Activated CD8-positive, alpha-beta memory T cell treated with anti-CD3 and anti-CD28 coated beads, Interleukin-2, amount 50 U/mL, for 4 hours (primary cell): ENCODE measurements at regions not wholly inside any gene's neighbourhood (a gene's known extent, or its start where the extent isn't known, plus 50 kb on each side); places are given as distances from the start of the nearest gene placed in this dataset.

ENCODE experiments used
- DNase-seq: peaks from one replicate; pipeline ENCODE4 v3.0.0-alpha.2; 2020

DNA sequence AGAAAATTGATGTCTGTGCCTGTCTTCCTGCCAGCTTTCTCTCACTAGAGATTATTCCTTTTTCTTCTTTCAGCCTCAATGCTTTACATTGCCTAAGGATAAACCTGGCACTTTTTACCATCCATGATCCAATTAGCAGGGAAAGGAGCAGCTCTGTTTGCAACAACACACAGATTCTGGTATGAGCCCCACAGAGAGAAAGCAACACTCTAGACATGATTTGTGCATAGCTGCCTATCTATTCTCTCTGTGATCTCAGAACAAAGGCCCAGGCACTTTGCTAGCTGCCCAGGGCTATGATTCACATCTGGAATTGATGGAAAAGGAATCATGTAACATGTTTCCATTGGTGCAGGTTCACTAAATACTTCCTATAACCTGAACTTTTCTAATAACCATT is 685.0 kb downstream of the ETS1 start:
- DNase-seq: no peak

DNA sequence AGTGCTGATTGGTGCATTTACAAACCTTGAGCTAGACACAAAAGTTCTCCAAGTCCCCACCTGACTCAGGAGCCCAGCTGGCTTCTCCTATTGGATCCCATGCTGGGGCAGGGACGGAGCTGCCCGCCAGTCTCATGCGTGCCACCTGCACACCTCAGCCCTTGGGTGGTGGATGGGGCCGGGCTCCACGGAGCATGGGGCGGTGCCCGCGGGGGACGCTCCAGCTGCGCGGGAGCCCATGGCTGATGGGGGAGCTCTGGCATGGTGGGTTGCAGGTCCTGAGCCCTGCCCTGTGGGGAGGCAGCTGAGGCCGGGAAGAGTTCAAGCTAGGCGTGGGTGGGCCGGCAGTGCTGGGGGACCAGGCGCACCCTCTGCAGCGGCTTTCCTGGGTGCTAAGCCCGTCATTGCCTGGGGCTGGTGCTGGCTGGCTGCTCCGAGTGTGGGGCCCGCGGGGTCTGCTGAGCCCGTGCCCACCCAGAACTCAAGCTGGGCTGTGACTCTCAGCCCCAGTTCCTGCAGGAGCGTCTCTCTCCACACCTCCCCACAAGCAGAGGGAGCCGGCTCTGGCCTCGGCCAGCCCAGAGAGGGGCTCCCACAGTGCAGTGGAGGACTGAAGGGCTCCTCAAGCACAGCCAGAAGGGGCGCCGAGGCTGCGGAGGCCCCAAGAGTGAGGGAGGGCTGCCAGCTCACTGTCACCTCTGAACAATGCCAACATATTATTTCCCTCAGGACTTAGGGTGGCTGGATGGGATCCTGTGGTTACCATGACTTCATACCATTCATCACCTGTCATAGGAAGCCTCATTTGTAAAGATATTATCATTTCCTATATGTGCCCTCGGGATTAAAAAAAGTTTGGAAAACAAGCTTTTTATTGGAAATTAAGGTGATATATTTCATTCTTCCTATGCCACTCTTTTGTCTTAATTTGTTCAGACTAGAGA is 688.7 kb downstream of the ETS1 start:
- DNase-seq: no peak

DNA sequence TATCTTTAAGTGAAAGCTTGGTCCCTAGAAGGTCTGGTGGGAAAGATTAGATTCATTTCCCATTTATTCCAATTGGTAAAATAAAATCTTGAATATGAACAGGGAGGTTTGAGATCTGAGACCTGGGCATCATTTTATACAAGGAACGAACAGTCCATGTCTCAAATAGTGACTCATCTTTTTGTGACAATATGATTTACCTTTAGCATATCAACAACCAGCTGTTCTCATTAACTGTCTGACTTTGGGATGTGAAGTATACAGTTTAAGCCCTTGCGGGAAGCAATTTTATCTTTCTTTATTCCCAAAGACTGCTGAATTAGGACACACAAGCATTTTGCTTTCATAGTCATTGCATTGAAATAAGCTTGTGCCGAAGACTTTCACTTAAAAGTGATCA is 691.6 kb downstream of the ETS1 start:
- no peak for DNase-seq

DNA sequence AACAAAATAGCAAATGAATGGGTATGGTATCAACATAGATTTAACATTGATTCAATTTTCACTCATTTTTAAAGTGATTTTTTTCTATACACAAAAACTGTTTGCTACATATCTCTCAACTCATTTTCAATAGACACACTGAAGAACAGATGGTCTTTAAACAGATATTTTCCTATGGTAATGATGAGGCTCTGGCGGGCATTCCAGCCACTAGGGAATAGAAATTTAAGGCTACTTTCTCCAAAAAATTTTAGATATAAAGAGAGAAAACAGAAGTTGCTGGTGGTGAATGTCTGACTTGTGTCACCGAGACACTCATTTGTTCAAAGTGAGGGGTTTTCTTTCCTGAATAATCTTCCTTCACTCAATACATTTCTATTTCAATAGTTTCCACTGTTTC is 693.0 kb downstream of the ETS1 start:
- no peak for DNase-seq

DNA sequence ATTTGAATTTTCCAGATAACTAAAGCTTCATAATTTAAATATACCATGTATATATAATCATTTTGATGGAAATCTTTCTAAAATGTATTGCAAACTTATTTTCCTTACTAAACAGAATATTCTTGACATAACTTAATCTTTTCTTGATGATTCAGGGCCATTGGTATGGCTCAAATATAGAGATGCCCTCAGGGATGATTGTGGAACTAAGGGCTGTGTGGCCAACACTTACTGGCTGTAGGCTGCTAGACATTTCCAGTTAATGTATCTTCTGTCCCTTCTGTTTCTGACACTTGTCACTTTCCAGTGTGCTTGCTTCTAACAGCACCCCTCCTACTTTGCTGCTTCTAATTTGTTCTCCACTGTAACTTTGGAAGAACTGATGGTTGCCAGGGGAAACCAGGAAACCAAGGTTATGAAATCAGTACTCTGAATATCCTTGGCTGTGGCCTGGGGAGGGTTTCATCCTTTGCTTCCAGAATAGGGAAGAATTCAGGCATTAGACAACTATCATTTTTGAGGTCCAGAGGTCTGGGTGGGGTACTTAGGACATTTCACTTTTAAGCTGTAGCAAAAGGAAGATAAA is 697.2 kb downstream of the ETS1 start:
- no peak for DNase-seq

DNA sequence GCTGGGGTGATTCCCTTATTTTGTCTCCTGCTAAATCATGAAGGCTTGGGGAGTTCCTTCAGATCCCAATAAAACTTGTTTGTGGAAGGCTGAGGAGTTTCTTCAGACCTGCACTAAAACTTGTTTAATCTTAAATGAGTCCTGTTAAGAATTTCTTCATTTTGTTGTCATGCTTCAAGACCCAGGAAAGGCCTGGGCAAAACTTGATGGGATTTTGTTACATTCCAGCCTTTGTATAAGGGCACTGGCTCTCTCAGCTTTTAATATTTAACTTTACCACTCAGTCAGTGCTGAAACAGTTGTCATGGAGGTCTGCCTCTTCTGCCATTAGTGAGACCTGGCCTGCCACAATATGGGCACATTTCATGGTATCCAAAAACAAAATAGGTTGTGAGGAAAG is 699.0 kb downstream of the ETS1 start:
- no peak for DNase-seq

DNA sequence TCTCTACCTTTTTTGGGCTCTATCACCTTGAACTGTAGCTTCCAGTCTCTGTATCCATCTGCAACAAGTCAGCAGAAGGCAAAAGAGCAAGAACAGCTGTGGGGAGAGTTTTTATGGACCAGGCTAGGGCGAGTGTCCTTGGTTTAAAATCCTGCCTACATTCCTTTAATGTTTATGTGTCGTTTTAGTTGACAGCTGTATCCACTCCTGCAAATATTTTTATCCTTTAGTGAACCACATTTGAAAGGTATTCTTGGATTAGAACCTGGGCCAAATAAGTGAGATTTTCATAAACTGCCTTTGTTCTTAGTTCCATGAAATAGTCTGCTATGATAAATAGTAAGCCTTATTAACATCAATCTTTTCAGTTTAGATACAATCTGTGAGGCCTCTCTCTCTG is 712.2 kb downstream of the ETS1 start:
- no peak for DNase-seq

DNA sequence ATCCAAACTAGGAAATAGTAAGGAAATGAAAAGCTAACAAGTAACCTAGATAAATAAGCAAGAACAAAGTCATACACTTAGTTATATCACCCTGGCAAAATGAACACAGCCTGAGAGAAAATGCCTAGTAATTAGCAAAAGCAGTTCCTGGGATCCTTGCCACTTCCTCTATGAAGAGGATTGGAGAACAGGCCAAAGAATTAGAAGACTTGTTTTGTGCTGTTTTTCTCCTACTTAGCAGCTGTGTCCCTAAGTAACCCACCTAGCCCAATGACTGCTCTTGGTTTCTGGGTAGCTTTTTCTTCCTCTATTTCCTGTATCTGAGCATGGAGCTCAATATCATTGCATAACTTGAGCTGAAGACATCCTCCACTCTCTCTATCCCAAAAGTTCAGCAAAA is 713.9 kb downstream of the ETS1 start:
- no peak for DNase-seq

DNA sequence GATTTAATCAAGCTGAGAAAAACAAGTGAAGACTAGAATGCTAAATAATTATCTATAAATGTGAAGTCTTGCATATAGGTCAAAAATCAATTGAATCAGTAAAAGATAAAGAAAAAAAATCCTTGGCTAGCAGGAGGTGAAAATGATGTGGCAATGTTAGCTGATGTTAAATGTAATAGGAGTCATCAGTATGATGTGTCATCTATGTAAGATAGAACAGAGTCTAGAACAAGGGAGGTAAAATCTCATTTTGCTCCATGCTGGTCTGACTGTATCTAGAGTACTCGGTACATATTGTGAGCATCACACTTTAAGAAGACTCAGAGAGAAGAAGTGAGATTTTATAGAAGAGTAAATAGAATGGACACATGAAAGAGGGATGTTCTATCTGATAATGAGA is 721.2 kb downstream of the ETS1 start:
- DNase-seq: no peak

DNA sequence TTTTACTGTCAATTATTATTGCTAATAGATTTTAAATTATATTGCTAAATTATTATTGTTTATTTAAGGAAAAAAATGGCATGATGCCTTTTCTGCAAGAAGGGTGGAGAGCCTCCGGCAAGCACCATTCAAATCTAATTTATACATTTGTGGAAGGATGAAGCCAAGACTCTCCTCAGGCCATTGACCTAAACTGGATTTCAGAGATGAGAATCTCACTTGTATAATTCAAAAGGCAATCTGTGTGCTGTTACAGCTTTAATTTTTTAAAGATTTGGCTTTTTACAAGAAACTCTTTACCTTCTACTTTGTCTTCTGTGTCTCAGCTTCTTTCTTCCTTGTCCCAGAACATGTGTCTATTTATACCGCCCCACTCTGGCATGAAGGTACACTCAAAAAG is 722.5 kb downstream of the ETS1 start:
- DNase-seq: no peak

DNA sequence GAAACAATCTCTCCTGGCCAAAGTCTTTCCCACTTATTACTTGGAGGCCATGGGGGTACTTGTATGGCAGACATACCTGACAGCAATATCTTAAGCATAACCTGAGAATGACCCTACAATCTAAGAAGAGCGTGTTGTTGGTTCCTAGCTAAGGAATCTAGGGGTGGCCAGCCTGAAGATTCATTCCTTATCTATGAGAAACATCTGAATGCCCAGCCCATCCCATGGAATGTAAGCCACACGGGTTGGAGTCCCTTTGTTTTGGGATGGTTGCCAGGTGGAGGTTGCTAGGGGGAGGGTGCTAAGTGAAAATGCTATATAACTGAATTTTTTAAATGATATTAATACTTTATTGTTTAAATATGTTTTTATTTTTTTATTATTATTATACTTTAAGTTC is 725.0 kb downstream of the ETS1 start:
- DNase-seq: no peak

DNA sequence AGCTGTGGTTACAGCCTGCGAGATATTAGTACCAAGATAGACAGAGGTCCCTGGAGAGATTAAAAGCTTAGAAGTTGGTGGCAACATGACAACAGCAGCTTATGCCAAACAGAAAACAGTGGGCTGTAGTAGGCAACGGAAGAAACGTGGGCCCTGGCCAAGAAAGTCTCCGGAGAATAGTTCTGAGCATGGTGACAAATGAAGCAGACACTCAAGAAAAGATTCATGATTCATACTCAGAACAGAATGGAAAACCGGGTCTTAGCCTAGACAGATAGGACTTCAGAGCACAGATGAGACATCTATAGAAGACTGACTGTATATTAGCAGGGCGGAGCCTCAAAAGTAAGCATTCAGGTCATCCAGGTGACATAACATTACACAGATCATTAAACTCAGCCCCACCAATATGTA is 727.4 kb downstream of the ETS1 start:
- DNase-seq: no peak

DNA sequence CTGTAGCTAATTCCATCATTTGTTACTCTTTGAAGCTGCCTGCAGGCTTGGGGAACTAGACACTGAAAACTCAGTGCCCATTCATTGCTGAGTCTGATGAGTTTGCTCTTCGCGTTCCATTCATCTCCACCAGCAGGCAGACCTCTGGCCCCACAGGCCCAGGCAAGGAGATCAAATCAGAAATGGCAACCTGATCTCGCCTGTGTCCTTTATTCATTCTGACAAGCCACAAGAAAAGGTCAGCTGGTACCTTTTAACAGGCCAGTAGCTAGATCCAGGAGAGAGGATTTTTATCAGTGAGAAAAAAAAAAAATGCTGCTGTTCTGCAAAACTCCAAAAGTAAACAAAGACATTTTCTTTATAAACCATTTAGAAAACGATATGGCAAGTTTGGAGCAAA is 742.5 kb downstream of the ETS1 start:
- no peak for DNase-seq

DNA sequence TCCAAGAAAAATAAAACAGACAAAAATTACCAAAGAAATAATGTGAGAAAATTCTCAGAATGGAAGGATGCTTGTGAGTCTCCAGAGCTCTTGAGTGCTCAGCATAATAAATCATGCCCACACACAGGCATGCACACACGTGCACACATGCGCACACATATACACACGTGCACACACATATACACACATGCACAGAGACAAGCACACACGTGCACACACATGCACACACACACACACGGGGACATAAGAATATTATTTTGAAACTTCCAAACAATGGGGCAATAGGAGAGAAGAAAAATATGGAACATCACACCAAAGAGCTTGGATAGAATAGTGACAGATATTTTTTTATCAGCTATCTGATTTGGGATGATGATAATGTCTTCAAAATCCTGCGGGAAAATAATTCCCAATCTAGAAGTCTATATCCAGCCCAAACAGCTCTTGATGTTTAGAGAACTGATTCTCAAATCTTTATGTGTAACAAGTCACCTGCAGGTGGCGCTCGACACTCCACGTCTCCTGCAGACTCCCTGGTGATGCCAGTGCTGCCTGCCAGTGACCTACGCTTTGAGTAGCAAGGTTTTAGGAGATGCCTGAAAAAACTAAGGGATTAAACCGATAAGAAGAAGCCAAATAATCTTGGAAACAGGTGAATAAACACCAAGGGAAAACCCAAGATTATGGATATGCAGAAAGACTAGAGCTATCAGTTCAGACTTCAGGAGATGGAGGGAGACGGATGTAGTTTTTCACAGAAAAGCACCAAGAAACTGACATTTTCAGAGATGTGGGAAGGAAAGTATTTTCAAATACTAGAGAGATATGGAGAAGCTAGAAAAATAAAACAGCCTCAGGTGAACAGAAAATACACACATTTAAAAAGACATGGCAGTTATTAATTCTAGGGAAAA is 743.6 kb downstream of the ETS1 start:
- DNase-seq: peak; percentile 45

DNA sequence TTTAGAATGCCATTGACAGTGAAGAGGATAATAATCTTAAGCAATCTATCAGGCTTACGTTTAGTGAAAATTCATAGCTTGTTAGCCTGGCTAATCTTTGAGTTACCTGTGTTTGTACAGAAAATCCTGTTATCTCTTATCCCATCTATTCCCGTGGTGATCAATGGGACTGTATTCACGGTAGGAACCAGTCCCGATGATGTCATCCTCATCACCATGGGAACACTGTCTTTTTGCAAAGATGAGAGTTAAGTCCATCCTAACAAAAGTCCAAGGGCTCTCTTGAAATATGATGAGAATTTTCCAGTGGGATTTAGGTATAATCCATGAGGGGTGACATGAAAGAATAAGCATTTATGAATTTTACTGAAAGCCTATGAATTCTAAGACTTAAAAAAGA is 762.2 kb downstream of the ETS1 start:
- no peak for DNase-seq

DNA sequence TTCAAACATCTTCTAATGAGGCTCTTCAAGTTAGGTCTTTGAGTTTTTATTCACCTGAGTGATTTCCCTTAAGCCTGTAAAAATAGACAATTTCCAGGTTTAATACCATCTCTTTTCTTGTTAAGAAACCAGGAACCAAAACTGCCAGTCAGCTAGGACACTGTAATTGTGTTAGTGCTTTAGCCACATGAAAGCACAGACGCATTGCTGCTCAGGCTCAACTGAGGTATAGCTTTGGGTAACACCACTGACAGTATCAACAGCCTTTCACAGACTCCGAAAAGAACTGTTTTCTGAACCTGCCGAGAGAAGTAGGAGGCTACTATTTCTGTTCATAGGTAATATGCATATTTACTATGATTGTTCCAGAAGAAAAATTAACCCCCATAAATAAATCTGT is 768.7 kb downstream of the ETS1 start:
- no peak for DNase-seq

DNA sequence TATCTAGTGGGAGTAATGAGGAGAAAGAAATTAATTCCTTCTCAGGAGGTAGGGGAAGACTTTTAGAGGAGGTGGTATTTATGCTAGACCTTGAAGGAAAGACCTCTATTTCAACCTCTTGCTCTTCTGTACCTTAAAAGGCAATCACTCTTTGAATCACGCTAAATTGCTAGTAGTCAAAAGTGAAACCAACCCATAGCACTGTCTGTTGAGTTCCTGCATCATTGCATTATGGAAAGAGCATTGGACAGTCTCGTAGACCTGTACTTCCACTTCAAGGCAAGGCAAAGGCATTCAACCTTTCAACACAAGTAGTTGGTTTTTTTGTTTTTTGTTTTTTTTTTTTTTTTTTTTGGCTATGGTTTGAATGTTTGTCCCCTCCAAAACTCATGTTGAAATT is 770.4 kb downstream of the ETS1 start:
- no peak for DNase-seq

DNA sequence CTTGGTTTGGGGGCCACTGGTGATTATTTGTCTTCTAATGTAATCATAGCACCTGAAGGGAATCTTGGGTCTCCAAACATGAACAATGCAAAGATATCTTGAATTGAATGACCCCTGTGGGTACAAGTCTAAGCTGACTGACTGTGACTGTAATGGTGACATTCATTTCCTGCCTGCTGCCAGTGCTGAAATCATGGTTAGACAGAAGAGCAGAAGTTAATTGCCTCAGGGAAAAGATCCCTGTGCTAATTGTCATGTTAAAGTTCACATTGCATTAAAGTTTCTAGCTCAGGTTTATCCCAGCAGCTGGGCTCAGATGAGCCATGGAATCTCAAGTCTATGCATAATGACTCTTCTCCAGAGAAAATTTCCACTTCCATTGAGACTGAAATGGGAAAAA is 772.0 kb downstream of the ETS1 start:
- DNase-seq: no peak

DNA sequence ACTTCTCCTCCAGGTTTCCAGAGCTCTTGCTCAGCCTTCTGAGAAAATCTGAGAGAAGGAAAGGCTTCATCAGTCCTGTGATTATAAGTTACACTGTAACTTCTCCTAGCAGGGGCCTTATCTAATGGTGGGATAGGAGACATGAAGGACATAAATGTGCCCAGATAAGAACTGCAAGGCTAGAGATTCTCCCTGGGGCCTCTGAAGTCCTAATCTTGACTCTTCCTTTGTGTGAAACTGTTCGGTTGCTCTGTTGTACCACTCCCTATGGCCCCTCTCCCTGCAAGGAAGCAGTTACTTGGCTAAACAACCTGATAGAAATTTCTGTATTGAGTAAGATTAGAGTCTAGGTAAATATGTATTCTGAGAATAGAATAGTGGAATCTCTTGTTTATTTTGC is 780.9 kb downstream of the ETS1 start:
- DNase-seq: no peak

DNA sequence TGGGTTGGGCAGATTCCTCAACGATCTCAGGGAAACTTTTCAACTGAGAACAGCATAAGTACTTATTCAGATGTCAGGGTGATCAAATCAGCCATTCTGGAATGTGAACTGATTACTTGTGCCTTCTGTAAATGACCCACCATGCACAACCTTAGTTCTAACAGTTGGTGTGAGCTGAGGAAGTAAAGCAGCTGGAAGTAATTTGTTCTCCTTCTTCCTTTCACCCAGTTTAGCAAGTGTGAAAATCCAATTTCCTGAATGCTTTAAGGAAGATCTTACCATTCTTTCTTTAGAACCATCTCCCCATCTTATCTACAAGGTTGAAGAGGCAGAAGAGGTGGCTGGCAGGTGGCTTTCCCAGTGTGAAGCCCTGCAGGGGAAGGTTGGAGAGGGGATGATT is 781.6 kb downstream of the ETS1 start:
- DNase-seq: no peak

DNA sequence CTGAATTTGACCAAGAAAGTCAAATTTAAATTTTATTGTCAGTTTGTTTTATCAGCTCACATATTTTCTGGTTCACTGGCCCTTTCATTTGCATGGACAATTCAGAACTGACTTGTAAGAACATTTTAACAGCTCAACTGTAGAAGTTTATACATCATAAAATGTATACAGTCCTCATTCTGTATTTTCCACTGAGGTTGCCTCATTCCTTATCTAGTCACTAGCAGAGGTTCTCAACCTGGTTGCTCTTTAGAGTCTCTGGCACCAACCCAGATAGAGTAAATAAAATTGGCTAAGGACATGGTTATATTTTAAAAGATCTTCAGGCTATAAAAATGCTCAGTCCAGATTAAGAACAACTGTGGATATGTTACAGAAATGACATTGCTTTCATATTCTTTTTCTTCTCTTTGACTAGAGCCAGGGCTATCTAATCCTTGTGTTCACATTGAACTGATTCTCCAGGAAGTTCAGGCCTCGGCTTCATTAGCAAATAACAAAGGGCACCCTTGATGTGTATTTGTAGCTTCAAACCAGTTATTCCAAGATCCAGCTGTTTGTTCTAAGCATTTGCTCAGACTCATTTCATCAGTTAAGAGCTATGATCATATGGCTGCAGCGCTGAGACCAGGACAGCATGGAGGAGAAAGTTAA is 782.5 kb downstream of the ETS1 start:
- no peak for DNase-seq

DNA sequence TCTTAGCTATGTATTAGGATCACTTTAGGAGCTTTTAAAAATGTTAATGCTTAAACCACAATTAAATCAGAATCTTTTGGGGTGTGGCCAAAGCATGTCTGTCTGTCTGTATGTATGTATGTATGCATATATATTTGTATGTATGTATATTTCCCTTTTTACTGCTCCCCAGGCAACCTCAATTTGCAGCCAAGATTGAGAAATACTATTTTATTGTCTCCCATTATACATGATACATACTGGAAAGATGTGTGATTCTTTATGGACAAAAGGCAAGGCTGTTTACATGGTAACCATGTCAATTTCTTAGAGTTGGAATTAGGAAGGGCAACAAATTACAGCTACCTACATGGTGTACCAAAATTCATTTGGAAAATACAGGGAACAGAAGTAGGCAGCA is 783.6 kb downstream of the ETS1 start:
- no peak for DNase-seq
